AG09309 (cell line): ENCODE measurements at regions not wholly inside any gene's neighbourhood (a gene's known extent, or its start where the extent isn't known, plus 50 kb on each side); places are given as distances from the start of the nearest gene placed in this dataset.

Experiments used
- DNase-seq: peaks from one replicate; pipeline ENCODE4 v3.0.0-alpha.2; 2010; ENCODE audit warnings: low read depth
- H3K4me3 ChIP-seq: 2 replicates; pipeline ENCODE4 v1.5.1; 2011; ENCODE audit warnings: mild to moderate bottlenecking, low read depth, low read length, moderate library complexity; ENCODE audit not compliant: control insufficient read depth
- TF ChIP-seq, protein P1 (sequence below): IDR thresholded peaks from 2 replicates; pipeline ENCODE4 v1.5.1; 2011; ENCODE audit warnings: mild to moderate bottlenecking, low read depth, low read length, inconsistent platforms; ENCODE audit not compliant: insufficient read depth, control insufficient read depth; ENCODE audit errors: missing control alignments

DNA sequence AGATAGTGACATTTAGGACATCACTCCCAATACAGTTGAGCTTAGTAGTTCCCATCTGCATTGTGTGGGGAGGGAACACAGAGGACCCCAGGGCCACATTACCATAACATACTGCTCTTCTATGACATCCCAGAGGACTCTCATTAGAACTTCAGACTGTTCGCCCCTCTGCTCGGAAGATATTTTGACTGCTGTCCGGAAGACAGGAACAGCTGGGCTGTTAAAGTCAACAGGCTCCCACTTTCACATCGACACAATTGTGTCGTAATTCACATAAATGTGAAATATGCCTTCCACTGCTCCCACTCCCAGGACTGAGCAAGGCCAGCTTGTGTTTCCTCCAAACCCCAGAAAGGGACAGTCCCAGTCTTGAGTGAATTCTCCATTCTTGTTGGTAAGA, 158.4 kb downstream of the SEC16B start:
- no peak for DNase-seq

DNA sequence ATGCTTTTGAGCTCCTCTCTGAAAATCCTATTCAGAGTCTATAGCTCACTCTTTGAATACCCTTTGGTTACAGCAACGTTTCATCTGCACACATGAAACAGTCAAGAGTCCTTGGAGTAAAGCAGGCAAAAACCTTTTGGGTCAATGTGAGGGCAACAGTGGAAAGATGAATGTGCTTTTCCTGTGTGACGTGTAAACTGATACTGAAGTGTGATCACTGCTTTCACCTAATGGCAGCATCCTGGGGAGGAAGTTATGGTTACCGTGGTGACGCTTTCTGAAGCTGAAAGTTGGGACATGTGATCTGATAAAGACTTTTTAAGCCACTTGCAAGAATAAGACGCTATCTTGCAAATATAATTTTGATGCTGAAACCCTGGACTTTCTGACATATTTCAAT, 160.0 kb downstream of the SEC16B start:
- DNase-seq, result no peak
- TF ChIP-seq, protein P1, sequence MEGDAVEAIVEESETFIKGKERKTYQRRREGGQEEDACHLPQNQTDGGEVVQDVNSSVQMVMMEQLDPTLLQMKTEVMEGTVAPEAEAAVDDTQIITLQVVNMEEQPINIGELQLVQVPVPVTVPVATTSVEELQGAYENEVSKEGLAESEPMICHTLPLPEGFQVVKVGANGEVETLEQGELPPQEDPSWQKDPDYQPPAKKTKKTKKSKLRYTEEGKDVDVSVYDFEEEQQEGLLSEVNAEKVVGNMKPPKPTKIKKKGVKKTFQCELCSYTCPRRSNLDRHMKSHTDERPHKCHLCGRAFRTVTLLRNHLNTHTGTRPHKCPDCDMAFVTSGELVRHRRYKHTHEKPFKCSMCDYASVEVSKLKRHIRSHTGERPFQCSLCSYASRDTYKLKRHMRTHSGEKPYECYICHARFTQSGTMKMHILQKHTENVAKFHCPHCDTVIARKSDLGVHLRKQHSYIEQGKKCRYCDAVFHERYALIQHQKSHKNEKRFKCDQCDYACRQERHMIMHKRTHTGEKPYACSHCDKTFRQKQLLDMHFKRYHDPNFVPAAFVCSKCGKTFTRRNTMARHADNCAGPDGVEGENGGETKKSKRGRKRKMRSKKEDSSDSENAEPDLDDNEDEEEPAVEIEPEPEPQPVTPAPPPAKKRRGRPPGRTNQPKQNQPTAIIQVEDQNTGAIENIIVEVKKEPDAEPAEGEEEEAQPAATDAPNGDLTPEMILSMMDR, result no peak

More for the DNA sequence above, 158.4 kb downstream of the SEC16B start:
- TF ChIP-seq, protein P1, result no peak
- H3K4me3 ChIP-seq, result no peak overlapping the region

DNA sequence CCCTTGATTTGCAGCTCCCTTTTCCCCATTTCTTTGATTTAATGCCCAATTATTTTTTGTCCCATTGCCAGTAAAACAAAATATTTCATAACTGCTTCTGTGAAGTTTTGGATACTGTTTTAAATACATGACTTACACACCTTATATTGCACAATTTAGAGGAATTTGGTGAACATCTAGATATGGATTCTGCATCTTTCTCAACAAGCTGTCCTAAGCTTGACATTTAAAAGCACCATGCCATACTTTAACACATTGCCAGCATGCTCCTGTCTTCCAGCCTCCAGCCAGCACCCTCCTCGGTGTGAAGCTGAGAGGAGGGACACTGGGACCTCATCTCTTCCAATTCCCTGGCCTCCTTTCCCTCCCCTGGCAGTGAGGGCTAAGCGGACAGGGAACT, 167.6 kb downstream of the SEC16B start:
- TF ChIP-seq, protein P1, result no peak
- no peak for DNase-seq
- H3K4me3 ChIP-seq, result no peak overlapping the region

More for the DNA sequence above, 160.0 kb downstream of the SEC16B start:
- no peak overlapping the region for H3K4me3 ChIP-seq

DNA sequence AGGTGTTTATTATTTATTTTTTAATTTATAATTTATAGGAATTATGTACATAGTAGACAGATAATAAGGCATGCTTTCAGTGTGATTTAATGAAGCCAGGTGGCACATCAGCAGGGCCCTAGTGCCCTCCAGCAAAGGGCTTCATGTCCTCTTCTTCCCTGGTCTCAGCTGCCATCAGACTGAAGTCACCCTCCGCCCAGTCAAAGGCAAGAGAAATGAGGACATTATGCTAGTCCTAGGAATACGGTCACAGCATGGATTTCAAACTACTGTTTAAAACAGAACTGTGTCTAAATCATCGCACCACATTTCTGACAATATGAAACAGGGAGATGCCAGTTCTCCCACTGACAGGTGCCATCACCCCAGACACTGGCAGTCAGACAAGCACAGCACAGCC, 168.1 kb downstream of the SEC16B start:
- no peak for DNase-seq
- TF ChIP-seq, protein P1, result no peak
- H3K4me3 ChIP-seq, result no peak overlapping the region

DNA sequence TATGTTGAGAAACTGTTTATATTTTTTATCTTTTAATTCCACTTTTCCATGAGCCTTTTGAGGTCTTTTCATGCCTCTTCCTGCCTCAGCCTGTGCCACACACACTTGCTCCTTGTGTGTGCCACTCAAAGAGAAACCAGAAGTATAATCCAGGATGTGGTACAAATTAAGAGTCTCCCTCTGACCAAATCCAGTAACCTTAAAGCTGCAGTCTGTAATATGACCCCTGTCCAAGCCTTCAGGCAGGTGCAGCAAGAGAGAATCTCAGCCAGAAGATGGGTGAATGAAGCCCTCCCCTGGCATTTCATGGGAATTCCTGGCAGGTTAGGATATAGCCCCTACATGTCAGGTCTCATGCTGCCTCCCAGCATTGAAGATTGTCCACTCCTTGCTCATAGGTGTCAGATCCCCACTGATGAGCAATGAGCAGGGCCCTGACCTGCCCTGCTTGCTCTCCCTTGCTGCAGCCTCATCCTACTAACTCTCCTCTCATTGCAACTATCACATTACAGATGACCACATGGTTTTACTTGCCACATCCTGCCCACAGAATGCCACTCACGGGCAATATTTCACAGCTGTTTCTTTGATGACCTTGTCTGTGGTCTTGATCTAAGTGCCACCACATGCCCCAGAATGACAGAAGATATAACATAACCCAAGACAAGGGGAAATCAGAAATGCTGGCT, 169.3 kb downstream of the SEC16B start:
- DNase-seq, result no peak
- H3K4me3 ChIP-seq, result no peak overlapping the region
- TF ChIP-seq, protein P1, result no peak

DNA sequence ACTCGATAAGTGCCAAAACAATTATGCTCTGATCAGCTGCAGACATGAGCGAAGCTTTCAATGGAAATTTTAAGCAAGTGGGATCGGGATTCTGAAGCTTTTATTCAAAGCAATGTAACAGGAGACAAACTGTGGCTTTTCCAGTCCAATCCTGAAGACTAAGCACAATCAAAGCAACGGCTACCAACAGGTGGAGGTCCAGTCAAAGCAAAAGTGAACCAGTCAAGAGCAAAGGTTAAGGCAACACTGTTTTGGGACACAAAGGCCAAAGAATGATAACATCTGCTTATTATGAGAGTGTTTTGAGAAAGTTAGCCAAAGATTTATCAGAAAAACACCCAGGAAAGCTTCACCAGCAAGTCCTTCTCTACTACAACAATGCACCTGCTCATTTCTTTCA, 170.1 kb downstream of the SEC16B start:
- TF ChIP-seq, protein P1, result no peak
- no peak for DNase-seq
- no peak overlapping the region for H3K4me3 ChIP-seq
